ENCODE measurements at regions not wholly inside any gene's neighbourhood (a gene's known extent, or its start where the extent isn't known, plus 50 kb on each side); places are given as distances from the start of the nearest gene placed in this dataset.
"Not testable (repeated sequence)": the region's sequence is repeated elsewhere in the genome, so short reads cannot be mapped to it uniquely, and the experiment has no call there.

- TF ChIP-seq CTCF (IDR thresholded peaks at IDR 0.05; ENCODE audit: insufficient read depth, low read length); POLR2AphosphoS5 (IDR thresholded peaks at IDR 0.05; ENCODE audit: low read depth); REST (IDR thresholded peaks at IDR 0.05; ENCODE audit: insufficient replicate concordance, low read depth): not testable (repeated sequence)
Measured at GRCh38 chr14:105688023-105688351, 161.6 kb downstream of the TMEM121 start.
